Panc1 (cell line): ENCODE measurements at regions not wholly inside any gene's neighbourhood (a gene's known extent, or its start where the extent isn't known, plus 50 kb on each side); places are given as distances from the start of the nearest gene placed in this dataset.

Source experiments
- ATAC-seq: fragments of 200-7000 bp; cut with Tn5 transposase; 2 replicates; pipeline ENCODE4 v1.9.1; 2020; ENCODE audit warnings: mild to moderate bottlenecking, moderate library complexity
- BruUV-seq: library from RNA; stranded (reverse); fragments of 400-500 nt; replicated peaks from 2 replicates; lab custom pipeline; 2021; lab: Mats Ljungman, UMichigan
- CTCF ChIA-PET: fragments of 300-600 bp; sonication (Branson Sonifier 250); formaldehyde crosslinking; loops from one replicate; lab custom pipeline; 2022; ENCODE audit warnings: antibody characterized with exemption; lab: Charles Lee
- POLR2A ChIA-PET: fragments of 300-600 bp; sonication (Branson Sonifier 250); formaldehyde crosslinking; loops from one replicate; lab custom pipeline; 2022; ENCODE audit warnings: antibody characterized with exemption; lab: Charles Lee
- DNase-seq: peaks from one replicate; pipeline ENCODE4 v3.0.0-alpha.2; 2010; ENCODE audit warnings: low read depth, low spot score
- H3K27ac ChIP-seq: 2 replicates; pipeline ENCODE4 v1.5.1; 2011; ENCODE audit warnings: mild to moderate bottlenecking, low read length, inconsistent platforms
- H3K27me3 ChIP-seq: fragments of 200-500 bp; sonication (Bioruptor generic); 2 replicates; pipeline ENCODE4 v1.6.0; 2014; ENCODE audit warnings: low read length, inconsistent platforms; ENCODE audit not compliant: control insufficient read depth, insufficient read depth
- H3K36me3 ChIP-seq: fragments of 200-500 bp; sonication (Bioruptor generic); 2 replicates; pipeline ENCODE4 v1.5.1; 2014; ENCODE audit warnings: inconsistent platforms, mild to moderate bottlenecking, low read length, moderate library complexity; ENCODE audit not compliant: control insufficient read depth, insufficient read depth
- H3K4me1 ChIP-seq: 2 replicates; pipeline ENCODE4 v1.5.1; 2011; ENCODE audit warnings: inconsistent platforms, mild to moderate bottlenecking, low read length, moderate library complexity; ENCODE audit not compliant: control insufficient read depth, insufficient read depth
- H3K4me3 ChIP-seq, 2 experiments: 2 replicates each; pipeline ENCODE4 v1.5.1; 2011 to 2012; ENCODE audit warnings: low read depth in 2 of 2, low read length in 2 of 2, mild to moderate bottlenecking in 2 of 2, inconsistent platforms in 1 of 2, moderate library complexity in 1 of 2
- H3K9me3 ChIP-seq: fragments of 200-500 bp; sonication (Bioruptor generic); 2 replicates; pipeline ENCODE4 v1.5.1; 2014; ENCODE audit warnings: low read depth, mild to moderate bottlenecking, inconsistent platforms, low read length, moderate library complexity; ENCODE audit not compliant: control insufficient read depth, insufficient read depth
- POLR2AphosphoS5 ChIP-seq: IDR thresholded peaks from 2 replicates; pipeline ENCODE4 v1.6.1; 2012; ENCODE audit warnings: mild to moderate bottlenecking, low read depth, low read length, moderate library complexity
- SIN3A ChIP-seq: IDR thresholded peaks from 2 replicates; pipeline ENCODE4 v1.6.1; 2012; ENCODE audit warnings: low read depth, mild to moderate bottlenecking, low read length, moderate library complexity, borderline replicate concordance; ENCODE audit not compliant: insufficient read depth
- TCF7L2 ChIP-seq: IDR thresholded peaks from 2 replicates; pipeline ENCODE4 v1.6.1; 2011; ENCODE audit warnings: mild to moderate bottlenecking, low read depth, low read length, inconsistent platforms
- in situ Hi-C: cut with HindIII; loops from 2 replicates; pipeline ENCODE4 v1.10.0; 2016; ENCODE audit warnings: low sequenced_read_pairs, low pct_unique_long_range_greater_than_20kb
- intact Hi-C: fragments of 100-400 bp; cut with micrococcal nuclease; formaldehyde crosslinking; loops from one replicate; pipeline ENCODE4 v1.10.0; 2022; ENCODE audit not compliant: unreplicated experiment
- TF ChIP-seq, protein P1 (sequence below): fragments of 450-650 bp; IDR thresholded peaks from 2 replicates; pipeline ENCODE4 v1.5.1; 2017; ENCODE audit warnings: mild to moderate bottlenecking
- TF ChIP-seq, protein P2 (sequence below), 2 experiments: IDR thresholded peaks; 2 replicates each; pipeline ENCODE4 v1.6.1; 2011 to 2012; ENCODE audit warnings: low read depth in 2 of 2, control low read depth in 1 of 2, low read length in 1 of 2, mild to moderate bottlenecking in 1 of 2, moderate library complexity in 1 of 2; ENCODE audit not compliant: insufficient read depth in 1 of 2

GRCh38 chr5:13303445-13303844 is 641.0 kb downstream of the DNAH5 start:
- DNase-seq (no peak), ATAC-seq (no peak)
- no peaks in the 10 kb centered on the region for H3K9me3 ChIP-seq
- TF ChIP-seq, protein P1, sequence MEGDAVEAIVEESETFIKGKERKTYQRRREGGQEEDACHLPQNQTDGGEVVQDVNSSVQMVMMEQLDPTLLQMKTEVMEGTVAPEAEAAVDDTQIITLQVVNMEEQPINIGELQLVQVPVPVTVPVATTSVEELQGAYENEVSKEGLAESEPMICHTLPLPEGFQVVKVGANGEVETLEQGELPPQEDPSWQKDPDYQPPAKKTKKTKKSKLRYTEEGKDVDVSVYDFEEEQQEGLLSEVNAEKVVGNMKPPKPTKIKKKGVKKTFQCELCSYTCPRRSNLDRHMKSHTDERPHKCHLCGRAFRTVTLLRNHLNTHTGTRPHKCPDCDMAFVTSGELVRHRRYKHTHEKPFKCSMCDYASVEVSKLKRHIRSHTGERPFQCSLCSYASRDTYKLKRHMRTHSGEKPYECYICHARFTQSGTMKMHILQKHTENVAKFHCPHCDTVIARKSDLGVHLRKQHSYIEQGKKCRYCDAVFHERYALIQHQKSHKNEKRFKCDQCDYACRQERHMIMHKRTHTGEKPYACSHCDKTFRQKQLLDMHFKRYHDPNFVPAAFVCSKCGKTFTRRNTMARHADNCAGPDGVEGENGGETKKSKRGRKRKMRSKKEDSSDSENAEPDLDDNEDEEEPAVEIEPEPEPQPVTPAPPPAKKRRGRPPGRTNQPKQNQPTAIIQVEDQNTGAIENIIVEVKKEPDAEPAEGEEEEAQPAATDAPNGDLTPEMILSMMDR: no peak
- TF ChIP-seq, protein P2, sequence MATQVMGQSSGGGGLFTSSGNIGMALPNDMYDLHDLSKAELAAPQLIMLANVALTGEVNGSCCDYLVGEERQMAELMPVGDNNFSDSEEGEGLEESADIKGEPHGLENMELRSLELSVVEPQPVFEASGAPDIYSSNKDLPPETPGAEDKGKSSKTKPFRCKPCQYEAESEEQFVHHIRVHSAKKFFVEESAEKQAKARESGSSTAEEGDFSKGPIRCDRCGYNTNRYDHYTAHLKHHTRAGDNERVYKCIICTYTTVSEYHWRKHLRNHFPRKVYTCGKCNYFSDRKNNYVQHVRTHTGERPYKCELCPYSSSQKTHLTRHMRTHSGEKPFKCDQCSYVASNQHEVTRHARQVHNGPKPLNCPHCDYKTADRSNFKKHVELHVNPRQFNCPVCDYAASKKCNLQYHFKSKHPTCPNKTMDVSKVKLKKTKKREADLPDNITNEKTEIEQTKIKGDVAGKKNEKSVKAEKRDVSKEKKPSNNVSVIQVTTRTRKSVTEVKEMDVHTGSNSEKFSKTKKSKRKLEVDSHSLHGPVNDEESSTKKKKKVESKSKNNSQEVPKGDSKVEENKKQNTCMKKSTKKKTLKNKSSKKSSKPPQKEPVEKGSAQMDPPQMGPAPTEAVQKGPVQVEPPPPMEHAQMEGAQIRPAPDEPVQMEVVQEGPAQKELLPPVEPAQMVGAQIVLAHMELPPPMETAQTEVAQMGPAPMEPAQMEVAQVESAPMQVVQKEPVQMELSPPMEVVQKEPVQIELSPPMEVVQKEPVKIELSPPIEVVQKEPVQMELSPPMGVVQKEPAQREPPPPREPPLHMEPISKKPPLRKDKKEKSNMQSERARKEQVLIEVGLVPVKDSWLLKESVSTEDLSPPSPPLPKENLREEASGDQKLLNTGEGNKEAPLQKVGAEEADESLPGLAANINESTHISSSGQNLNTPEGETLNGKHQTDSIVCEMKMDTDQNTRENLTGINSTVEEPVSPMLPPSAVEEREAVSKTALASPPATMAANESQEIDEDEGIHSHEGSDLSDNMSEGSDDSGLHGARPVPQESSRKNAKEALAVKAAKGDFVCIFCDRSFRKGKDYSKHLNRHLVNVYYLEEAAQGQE (IDR thresholded peaks at IDR 0.05; ENCODE audit: insufficient read depth in 1 of 2, low read depth in 2 of 2, low read length in 1 of 2): no peak
- no peak for TF ChIP-seq SIN3A
- TF ChIP-seq POLR2AphosphoS5: no peak
- TF ChIP-seq TCF7L2: no peak
- no peaks in the 10 kb centered on the region; the same call in 1 of the 2 replicates for H3K27me3 ChIP-seq
- no peak overlapping the region for H3K27ac ChIP-seq
- no peak overlapping the region for H3K4me3 ChIP-seq
- in situ Hi-C loops (no loop called here), intact Hi-C loops (no loop called here)
- POLR2A ChIA-PET: no interaction called here
- CTCF ChIA-PET: no interaction called here
- BruUV-seq: no TSS peak
- H3K4me1 ChIP-seq: no peaks in the 10 kb centered on the region
- H3K36me3 ChIP-seq: no peaks in the 10 kb centered on the region

DNA sequence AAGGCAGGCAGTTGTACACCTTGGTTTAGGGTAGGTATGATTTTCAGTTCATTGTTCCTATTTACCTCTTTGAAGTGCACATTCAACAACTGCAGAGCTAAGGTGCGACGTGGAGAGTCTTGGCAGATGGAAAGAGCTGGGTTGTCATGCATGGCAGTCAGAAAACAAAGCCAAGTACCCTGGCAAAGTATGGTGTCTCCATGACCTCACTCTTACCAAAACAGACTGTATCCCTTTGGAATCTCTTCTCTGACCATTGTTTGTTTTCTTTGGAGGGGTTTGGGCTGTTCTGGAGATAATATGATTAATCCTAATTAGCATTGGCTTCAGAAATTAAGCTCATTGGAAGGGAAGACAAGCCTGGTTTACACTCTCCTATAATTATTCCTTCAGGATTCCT is 665.7 kb downstream of the DNAH5 start:
- CTCF ChIA-PET: no interaction called here
- no peaks in the 10 kb centered on the region for H3K36me3 ChIP-seq
- H3K4me1 ChIP-seq: no peaks in the 10 kb centered on the region
- no peak overlapping the region for H3K27ac ChIP-seq
- BruUV-seq: no TSS peak
- intact Hi-C loops (no loop called here), in situ Hi-C loops (no loop called here)
- TF ChIP-seq, protein P2 (IDR thresholded peaks at IDR 0.05; ENCODE audit: insufficient read depth in 1 of 2, low read depth in 2 of 2, low read length in 1 of 2): no peak
- no peak for TF ChIP-seq SIN3A
- TF ChIP-seq POLR2AphosphoS5: no peak
- TF ChIP-seq TCF7L2: no peak
- TF ChIP-seq, protein P1: no peak
- no peak for ATAC-seq
- no peak overlapping the region for H3K4me3 ChIP-seq
- DNase-seq: no peak
- no peaks in the 10 kb centered on the region for H3K27me3 ChIP-seq
- H3K9me3 ChIP-seq: no peaks in the 10 kb centered on the region
- POLR2A ChIA-PET: no interaction called here
